K562 (cell line): ENCODE measurements at regions not wholly inside any gene's neighbourhood (a gene's known extent, or its start where the extent isn't known, plus 50 kb on each side); places are given as distances from the start of the nearest gene placed in this dataset.

Experiments
- CTCFL ChIP-seq: IDR thresholded peaks from 2 replicates; pipeline ENCODE4 v1.6.1; 2011; ENCODE audit warnings: borderline replicate concordance, low read depth, mild to moderate bottlenecking, moderate library complexity, low read length; ENCODE audit not compliant: insufficient read depth, poor library complexity, severe bottlenecking
- HMG20B ChIP-seq: fragments of 250-450 bp; sonication (Bioruptor Pico); IDR thresholded peaks from 2 replicates; pipeline ENCODE4 v1.5.0; 2021; ENCODE audit warnings: mild to moderate bottlenecking
- IFI16 ChIP-seq: fragments of 250-450 bp; sonication (Bioruptor Pico); IDR thresholded peaks from 2 replicates; pipeline ENCODE4 v2.1.2; 2022; ENCODE audit warnings: mild to moderate bottlenecking, inconsistent platforms
- KLF1 ChIP-seq: fragments of 450-650 bp; IDR thresholded peaks from 2 replicates; pipeline ENCODE4 v1.6.1; 2016; ENCODE audit warnings: missing genetic modification characterization, missing compliant biosample characterization
- KLF6 ChIP-seq: fragments of 250-450 bp; sonication (Bioruptor Pico); IDR thresholded peaks from 2 replicates; pipeline ENCODE4 v1.4.0; 2020; ENCODE audit warnings: mild to moderate bottlenecking, moderate library complexity, borderline replicate concordance
- MCM7 ChIP-seq, 2 experiments: fragments of 450-650 bp; IDR thresholded peaks; 2 replicates each; pipeline ENCODE4 v1.6.1; 2016 to 2018
- NFE2L1 ChIP-seq: fragments of 450-650 bp; IDR thresholded peaks from 2 replicates; pipeline ENCODE4 v1.6.1; 2016; ENCODE audit warnings: missing genetic modification characterization, low read depth, mild to moderate bottlenecking, missing compliant biosample characterization, moderate library complexity, borderline replicate concordance
- SMAD3 ChIP-seq: fragments of 450-650 bp; formaldehyde crosslinking; conservative IDR thresholded peaks from 2 replicates; pipeline ENCODE4 v1.4.0; 2020; ENCODE audit warnings: mild to moderate bottlenecking
- U2AF2 ChIP-seq: fragments of 200-400 bp; formaldehyde crosslinking; optimal IDR thresholded peaks from 2 replicates; pipeline ENCODE3; 2017; ENCODE audit warnings: low read depth, mild to moderate bottlenecking, low read length
- ZBTB7A ChIP-seq: IDR thresholded peaks from 2 replicates; pipeline ENCODE4 v1.6.1; 2011; ENCODE audit warnings: low read depth, mild to moderate bottlenecking, low read length, moderate library complexity, borderline replicate concordance; ENCODE audit not compliant: control insufficient read depth
- ZNF584 ChIP-seq: fragments of 200-800 bp; sonication (Bioruptor generic); IDR thresholded peaks from 2 replicates; pipeline ENCODE4 v1.6.1; 2016; ENCODE audit warnings: low read depth, mild to moderate bottlenecking, missing genetic modification characterization, missing compliant biosample characterization
- TF ChIP-seq, protein P1 (sequence below), 2 experiments: IDR thresholded peaks in 1 of 2; conservative IDR thresholded peaks in 1 of 2; 2 replicates each; pipeline ENCODE4 v1.6.1; 2016; ENCODE audit warnings: low read depth in 2 of 2, mild to moderate bottlenecking in 1 of 2, missing compliant biosample characterization in 1 of 2, missing genetic modification characterization in 1 of 2, moderate library complexity in 1 of 2
- TF ChIP-seq, protein P2 (sequence below): fragments of 250-450 bp; sonication (Bioruptor Pico); IDR thresholded peaks from 2 replicates; pipeline ENCODE4 v1.5.0; 2021
- TF ChIP-seq, protein P3 (sequence below): sonication (generic); formaldehyde crosslinking; IDR thresholded peaks from 2 replicates; pipeline ENCODE4 v1.9.0; 2022; ENCODE audit warnings: mild to moderate bottlenecking, missing genetic modification reagents
- TF ChIP-seq, protein P4 (sequence below): sonication (generic); formaldehyde crosslinking; IDR thresholded peaks from 2 replicates; pipeline ENCODE4 v1.8.0; 2022; ENCODE audit warnings: missing genetic modification reagents, mild to moderate bottlenecking, moderate library complexity, borderline replicate concordance
- TF ChIP-seq, protein P5 (sequence below): fragments of 250-450 bp; sonication (Bioruptor Pico); IDR thresholded peaks from 2 replicates; pipeline ENCODE4 v1.5.0; 2021; ENCODE audit warnings: mild to moderate bottlenecking, borderline replicate concordance

DNA sequence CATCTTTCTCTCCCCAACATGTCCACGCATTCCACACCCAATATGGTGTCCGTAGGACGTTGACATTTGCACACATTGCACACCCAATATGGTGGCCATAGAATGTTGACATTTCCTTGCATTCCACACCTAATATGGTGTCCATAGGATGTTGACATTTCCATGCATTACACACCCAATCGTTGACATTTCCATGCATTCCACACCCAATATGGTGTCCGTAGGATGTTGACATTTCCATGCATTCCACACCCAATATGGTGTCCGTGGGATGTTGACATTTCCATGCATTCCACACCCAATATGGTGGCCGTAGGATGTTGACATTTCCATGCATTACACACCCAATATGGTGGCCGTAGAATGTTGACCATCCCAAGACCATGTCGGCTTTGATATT lies 88.4 kb upstream of the SHOX start (continued):
- TF ChIP-seq, protein P1, sequence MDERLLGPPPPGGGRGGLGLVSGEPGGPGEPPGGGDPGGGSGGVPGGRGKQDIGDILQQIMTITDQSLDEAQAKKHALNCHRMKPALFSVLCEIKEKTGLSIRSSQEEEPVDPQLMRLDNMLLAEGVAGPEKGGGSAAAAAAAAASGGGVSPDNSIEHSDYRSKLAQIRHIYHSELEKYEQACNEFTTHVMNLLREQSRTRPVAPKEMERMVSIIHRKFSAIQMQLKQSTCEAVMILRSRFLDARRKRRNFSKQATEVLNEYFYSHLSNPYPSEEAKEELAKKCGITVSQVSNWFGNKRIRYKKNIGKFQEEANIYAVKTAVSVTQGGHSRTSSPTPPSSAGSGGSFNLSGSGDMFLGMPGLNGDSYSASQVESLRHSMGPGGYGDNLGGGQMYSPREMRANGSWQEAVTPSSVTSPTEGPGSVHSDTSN (CRISPR knock-in tag; IDR thresholded peaks at IDR 0.05; ENCODE audit: low read depth) = no peak
- TF ChIP-seq, protein P1 (tag; conservative IDR thresholded peaks at IDR 0.05; ENCODE audit: low read depth) = 0 out of 2 replicates have a peak, but pooled peaks have one; percentile 10
- TF ChIP-seq SMAD3 (CRISPR knock-in tag) (0 out of 2 replicates have a peak, but pooled peaks have one; percentile 43), KLF1 (tag) (peak; percentile 61; the same call in 1 of the 2 replicates), NFE2L1 (tag) (no peak), ZNF584 (CRISPR knock-in tag) (peak; percentile 74; the same call in 1 of the 2 replicates), U2AF2 (no peak), IFI16 (CRISPR knock-in tag) (no peak), ZBTB7A (no peak), HMG20B (no peak), CTCFL (no peak), KLF6 (CRISPR knock-in tag) (peak; percentile 56; the same call in 1 of the 2 replicates), MCM7 (IDR thresholded peaks at IDR 0.05) (no peak)
- TF ChIP-seq, protein P2, sequence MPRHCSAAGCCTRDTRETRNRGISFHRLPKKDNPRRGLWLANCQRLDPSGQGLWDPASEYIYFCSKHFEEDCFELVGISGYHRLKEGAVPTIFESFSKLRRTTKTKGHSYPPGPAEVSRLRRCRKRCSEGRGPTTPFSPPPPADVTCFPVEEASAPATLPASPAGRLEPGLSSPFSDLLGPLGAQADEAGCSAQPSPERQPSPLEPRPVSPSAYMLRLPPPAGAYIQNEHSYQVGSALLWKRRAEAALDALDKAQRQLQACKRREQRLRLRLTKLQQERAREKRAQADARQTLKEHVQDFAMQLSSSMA (CRISPR knock-in tag) = peak; percentile 99
- TF ChIP-seq, protein P3, sequence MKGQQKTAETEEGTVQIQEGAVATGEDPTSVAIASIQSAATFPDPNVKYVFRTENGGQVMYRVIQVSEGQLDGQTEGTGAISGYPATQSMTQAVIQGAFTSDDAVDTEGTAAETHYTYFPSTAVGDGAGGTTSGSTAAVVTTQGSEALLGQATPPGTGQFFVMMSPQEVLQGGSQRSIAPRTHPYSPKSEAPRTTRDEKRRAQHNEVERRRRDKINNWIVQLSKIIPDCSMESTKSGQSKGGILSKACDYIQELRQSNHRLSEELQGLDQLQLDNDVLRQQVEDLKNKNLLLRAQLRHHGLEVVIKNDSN (CRISPR knock-in tag) = no peak
- TF ChIP-seq, protein P4, sequence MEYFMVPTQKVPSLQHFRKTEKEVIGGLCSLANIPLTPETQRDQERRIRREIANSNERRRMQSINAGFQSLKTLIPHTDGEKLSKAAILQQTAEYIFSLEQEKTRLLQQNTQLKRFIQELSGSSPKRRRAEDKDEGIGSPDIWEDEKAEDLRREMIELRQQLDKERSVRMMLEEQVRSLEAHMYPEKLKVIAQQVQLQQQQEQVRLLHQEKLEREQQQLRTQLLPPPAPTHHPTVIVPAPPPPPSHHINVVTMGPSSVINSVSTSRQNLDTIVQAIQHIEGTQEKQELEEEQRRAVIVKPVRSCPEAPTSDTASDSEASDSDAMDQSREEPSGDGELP (CRISPR knock-in tag) = no peak
- TF ChIP-seq, protein P5, sequence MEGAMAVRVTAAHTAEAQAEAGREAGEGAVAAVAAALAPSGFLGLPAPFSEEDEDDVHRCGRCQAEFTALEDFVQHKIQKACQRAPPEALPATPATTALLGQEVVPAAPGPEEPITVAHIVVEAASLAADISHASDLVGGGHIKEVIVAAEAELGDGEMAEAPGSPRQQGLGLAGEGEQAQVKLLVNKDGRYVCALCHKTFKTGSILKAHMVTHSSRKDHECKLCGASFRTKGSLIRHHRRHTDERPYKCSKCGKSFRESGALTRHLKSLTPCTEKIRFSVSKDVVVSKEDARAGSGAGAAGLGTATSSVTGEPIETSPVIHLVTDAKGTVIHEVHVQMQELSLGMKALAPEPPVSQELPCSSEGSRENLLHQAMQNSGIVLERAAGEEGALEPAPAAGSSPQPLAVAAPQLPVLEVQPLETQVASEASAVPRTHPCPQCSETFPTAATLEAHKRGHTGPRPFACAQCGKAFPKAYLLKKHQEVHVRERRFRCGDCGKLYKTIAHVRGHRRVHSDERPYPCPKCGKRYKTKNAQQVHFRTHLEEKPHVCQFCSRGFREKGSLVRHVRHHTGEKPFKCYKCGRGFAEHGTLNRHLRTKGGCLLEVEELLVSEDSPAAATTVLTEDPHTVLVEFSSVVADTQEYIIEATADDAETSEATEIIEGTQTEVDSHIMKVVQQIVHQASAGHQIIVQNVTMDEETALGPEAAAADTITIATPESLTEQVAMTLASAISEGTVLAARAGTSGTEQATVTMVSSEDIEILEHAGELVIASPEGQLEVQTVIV (CRISPR knock-in tag) = no peak
